Epithelial cell of esophagus (primary cell): ENCODE measurements at regions not wholly inside any gene's neighbourhood (a gene's known extent, or its start where the extent isn't known, plus 50 kb on each side); places are given as distances from the start of the nearest gene placed in this dataset.

Source experiments
- DNase-seq: peaks from one replicate; pipeline ENCODE4 v3.0.0; 2010; ENCODE audit warnings: low read depth
- H3K4me3 ChIP-seq: 2 replicates; pipeline ENCODE4 v1.5.1; 2011; ENCODE audit warnings: mild to moderate bottlenecking, low read length, control low read depth
- CTCF ChIP-seq: IDR thresholded peaks from 2 replicates; pipeline ENCODE4 v1.5.1; 2011; ENCODE audit warnings: low read depth, mild to moderate bottlenecking, low read length, control low read depth, inconsistent platforms; ENCODE audit not compliant: insufficient read depth; ENCODE audit errors: missing control alignments

- TF ChIP-seq CTCF = no peak
- no peak overlapping the region for H3K4me3 ChIP-seq
- DNase-seq = no peak
Observed at GRCh38 chr15:62736756-62737155, 305.8 kb upstream of the TPM1 start.

GRCh38 chr15:62737551-62737950, 305.0 kb upstream of the TPM1 start:
- no peak for DNase-seq

GRCh38 chr15:62739082-62739481, 303.5 kb upstream of the TPM1 start:
- TF ChIP-seq CTCF = no peak
- peak; percentile 89 for DNase-seq
- H3K4me3 ChIP-seq = no peak overlapping the region

More at GRCh38 chr15:62737551-62737950, 305.0 kb upstream of the TPM1 start:
- TF ChIP-seq CTCF = no peak
- H3K4me3 ChIP-seq = no peak overlapping the region

- TF ChIP-seq CTCF = no peak
- DNase-seq = peak; percentile 36
- no peak overlapping the region for H3K4me3 ChIP-seq
Observed at GRCh38 chr15:62739507-62739906, 303.0 kb upstream of the TPM1 start.

GRCh38 chr15:62740141-62741004, 302.2 kb upstream of the TPM1 start:
- H3K4me3 ChIP-seq = no peak overlapping the region
- TF ChIP-seq CTCF = no peak
- no peak for DNase-seq

GRCh38 chr15:62741106-62741505, 301.4 kb upstream of the TPM1 start:
- no peak for TF ChIP-seq CTCF
- H3K4me3 ChIP-seq = no peak overlapping the region
- DNase-seq = no peak
